ENCODE measurements at regions not wholly inside any gene's neighbourhood (a gene's known extent, or its start where the extent isn't known, plus 50 kb on each side); places are given as distances from the start of the nearest gene placed in this dataset.
"Not testable (repeated sequence)": the region's sequence is repeated elsewhere in the genome, so short reads cannot be mapped to it uniquely, and the experiment has no call there.

DNA sequence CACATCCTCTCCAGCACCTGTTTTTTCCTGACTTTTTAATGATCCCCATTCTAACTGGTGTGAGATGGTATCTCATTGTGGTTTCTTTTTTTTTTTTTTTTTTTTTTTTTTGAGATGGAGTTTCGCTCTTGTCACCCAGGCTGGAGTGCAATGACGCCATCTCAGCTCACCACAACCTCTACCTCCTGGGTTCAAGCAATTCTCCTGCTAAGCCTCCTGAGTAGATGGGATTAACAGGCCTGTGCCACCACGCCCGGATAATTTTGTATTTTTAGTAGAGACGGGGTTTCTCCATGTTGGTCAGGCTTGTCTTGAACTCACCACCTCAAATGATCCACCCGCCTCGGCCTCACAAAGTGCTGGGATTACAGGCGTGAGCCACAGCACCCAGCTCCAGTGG, 184.7 kb downstream of the C9orf152 start:
- not testable (repeated sequence) for TF ChIP-seq ZFP30 (CRISPR knock-in tag; IDR thresholded peaks at IDR 0.05); ZNF70 (CRISPR knock-in tag; IDR thresholded peaks at IDR 0.05); ARNTL (CRISPR knock-in tag; IDR thresholded peaks at IDR 0.05; ENCODE audit: borderline replicate concordance, low read depth); CSDC2 (CRISPR knock-in tag; IDR thresholded peaks at IDR 0.05); GLIS3 (CRISPR knock-in tag; IDR thresholded peaks at IDR 0.05); RARB (CRISPR knock-in tag; IDR thresholded peaks at IDR 0.05); TCF4 (CRISPR knock-in tag; IDR thresholded peaks at IDR 0.05; ENCODE audit: borderline replicate concordance)
- TF ChIP-seq, protein P1, sequence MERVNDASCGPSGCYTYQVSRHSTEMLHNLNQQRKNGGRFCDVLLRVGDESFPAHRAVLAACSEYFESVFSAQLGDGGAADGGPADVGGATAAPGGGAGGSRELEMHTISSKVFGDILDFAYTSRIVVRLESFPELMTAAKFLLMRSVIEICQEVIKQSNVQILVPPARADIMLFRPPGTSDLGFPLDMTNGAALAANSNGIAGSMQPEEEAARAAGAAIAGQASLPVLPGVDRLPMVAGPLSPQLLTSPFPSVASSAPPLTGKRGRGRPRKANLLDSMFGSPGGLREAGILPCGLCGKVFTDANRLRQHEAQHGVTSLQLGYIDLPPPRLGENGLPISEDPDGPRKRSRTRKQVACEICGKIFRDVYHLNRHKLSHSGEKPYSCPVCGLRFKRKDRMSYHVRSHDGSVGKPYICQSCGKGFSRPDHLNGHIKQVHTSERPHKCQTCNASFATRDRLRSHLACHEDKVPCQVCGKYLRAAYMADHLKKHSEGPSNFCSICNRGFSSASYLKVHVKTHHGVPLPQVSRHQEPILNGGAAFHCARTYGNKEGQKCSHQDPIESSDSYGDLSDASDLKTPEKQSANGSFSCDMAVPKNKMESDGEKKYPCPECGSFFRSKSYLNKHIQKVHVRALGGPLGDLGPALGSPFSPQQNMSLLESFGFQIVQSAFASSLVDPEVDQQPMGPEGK (CRISPR knock-in tag; IDR thresholded peaks at IDR 0.05; ENCODE audit: borderline replicate concordance): not testable (repeated sequence)
- TF ChIP-seq, protein P2, sequence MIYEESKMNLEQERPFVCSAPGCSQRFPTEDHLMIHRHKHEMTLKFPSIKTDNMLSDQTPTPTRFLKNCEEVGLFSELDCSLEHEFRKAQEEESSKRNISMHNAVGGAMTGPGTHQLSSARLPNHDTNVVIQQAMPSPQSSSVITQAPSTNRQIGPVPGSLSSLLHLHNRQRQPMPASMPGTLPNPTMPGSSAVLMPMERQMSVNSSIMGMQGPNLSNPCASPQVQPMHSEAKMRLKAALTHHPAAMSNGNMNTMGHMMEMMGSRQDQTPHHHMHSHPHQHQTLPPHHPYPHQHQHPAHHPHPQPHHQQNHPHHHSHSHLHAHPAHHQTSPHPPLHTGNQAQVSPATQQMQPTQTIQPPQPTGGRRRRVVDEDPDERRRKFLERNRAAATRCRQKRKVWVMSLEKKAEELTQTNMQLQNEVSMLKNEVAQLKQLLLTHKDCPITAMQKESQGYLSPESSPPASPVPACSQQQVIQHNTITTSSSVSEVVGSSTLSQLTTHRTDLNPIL (CRISPR knock-in tag; IDR thresholded peaks at IDR 0.05; ENCODE audit: low read depth): not testable (repeated sequence)
- TF ChIP-seq, protein P3, sequence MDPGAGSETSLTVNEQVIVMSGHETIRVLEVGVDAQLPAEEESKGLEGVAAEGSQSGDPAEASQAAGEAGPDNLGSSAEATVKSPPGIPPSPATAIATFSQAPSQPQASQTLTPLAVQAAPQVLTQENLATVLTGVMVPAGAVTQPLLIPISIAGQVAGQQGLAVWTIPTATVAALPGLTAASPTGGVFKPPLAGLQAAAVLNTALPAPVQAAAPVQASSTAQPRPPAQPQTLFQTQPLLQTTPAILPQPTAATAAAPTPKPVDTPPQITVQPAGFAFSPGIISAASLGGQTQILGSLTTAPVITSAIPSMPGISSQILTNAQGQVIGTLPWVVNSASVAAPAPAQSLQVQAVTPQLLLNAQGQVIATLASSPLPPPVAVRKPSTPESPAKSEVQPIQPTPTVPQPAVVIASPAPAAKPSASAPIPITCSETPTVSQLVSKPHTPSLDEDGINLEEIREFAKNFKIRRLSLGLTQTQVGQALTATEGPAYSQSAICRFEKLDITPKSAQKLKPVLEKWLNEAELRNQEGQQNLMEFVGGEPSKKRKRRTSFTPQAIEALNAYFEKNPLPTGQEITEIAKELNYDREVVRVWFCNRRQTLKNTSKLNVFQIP (CRISPR knock-in tag; IDR thresholded peaks at IDR 0.05; ENCODE audit: borderline replicate concordance, low read depth): not testable (repeated sequence)
- TF ChIP-seq, protein P4, sequence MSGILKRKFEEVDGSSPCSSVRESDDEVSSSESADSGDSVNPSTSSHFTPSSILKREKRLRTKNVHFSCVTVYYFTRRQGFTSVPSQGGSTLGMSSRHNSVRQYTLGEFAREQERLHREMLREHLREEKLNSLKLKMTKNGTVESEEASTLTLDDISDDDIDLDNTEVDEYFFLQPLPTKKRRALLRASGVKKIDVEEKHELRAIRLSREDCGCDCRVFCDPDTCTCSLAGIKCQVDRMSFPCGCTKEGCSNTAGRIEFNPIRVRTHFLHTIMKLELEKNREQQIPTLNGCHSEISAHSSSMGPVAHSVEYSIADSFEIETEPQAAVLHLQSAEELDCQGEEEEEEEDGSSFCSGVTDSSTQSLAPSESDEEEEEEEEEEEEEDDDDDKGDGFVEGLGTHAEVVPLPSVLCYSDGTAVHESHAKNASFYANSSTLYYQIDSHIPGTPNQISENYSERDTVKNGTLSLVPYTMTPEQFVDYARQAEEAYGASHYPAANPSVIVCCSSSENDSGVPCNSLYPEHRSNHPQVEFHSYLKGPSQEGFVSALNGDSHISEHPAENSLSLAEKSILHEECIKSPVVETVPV (CRISPR knock-in tag; IDR thresholded peaks at IDR 0.05): not testable (repeated sequence)
